ENCODE measurements at regions not wholly inside any gene's neighbourhood (a gene's known extent, or its start where the extent isn't known, plus 50 kb on each side); places are given as distances from the start of the nearest gene placed in this dataset.

GRCh38 chr15:70172566-70173225 is 75.0 kb upstream of the TLE3 start:
- Histone ChIP-seq H3K9me3 (replicated peaks; ENCODE audit: control insufficient read depth, insufficient read depth, low read length) (no peaks in the 10 kb centered on the region), H3K4me3 (no peak overlapping the region), H3K36me3 (ENCODE audit: control insufficient read depth in 2 of 2, insufficient read depth in 2 of 2, low read length in 1 of 2) (no peaks in the 10 kb centered on the region), H3K4me2 (ENCODE audit: control insufficient read depth, insufficient read depth) (no peak overlapping the region), H3K27ac (ENCODE audit: control insufficient read depth, insufficient read depth) (no peak overlapping the region), H4K20me1 (ENCODE audit: control insufficient read depth, insufficient read depth) (no peaks in the 10 kb centered on the region), H3K9ac (ENCODE audit: control insufficient read depth, insufficient read depth, low read length) (no peak overlapping the region), H3K27me3 (replicated peaks in 1 of 2; ENCODE audit: control insufficient read depth in 2 of 2, insufficient read depth in 2 of 2, low read length in 1 of 2) (peaks cover 0 to 2% of the 10 kb centered on the region in 2 experiments; a peak in 2 of 4 replicates), H2AFZ (ENCODE audit: control insufficient read depth, low read depth, low read length) (no peak overlapping the region), H3K4me1 (ENCODE audit: control insufficient read depth, insufficient read depth, low read length) (no peaks in the 10 kb centered on the region), H3K79me2 (ENCODE audit: control insufficient read depth, insufficient read depth, low read length) (no peaks in the 10 kb centered on the region)
- CTCF ChIA-PET = interaction anchor here (0.7 to 1.5 kb wide), 2 partner anchors 9 to 86 kb away, joined by 3 read pairs; no protein-coding TSS in a partner anchor
- SMC1A ChIA-PET (ENCODE audit: uncharacterized antibody, unreplicated experiment) = no interaction called here
- ATAC-seq = no peak
- POLR2A ChIA-PET = no interaction called here
- RAD21 ChIA-PET (ENCODE audit: unreplicated experiment) = no interaction called here
- DNase-seq (ENCODE audit: low read depth, low spot score) = no peak
- FAIRE-seq = no peak
- BruUV-seq (replicated peaks) = no TSS peak
- in situ Hi-C loops (cut with MboI) = no loop called here
- intact Hi-C loops (cut with micrococcal nuclease; ENCODE audit: unreplicated experiment) = no loop called here
- 59% methylated on average over 4 of the region's 4 CpGs for WGBS (ENCODE audit: insufficient coverage, insufficient replicate concordance, low lambda C conversion rate, missing lambda C conversion rate)
- TF ChIP-seq E2F8 (IDR thresholded peaks at IDR 0.05; ENCODE audit: low read depth, partially characterized antibody) = no peak
- no peak for TF ChIP-seq SUPT20H (IDR thresholded peaks at IDR 0.05; ENCODE audit: borderline replicate concordance, control insufficient read depth, low read depth, low read length)
- no peak for TF ChIP-seq ESRRA (IDR thresholded peaks at IDR 0.05; ENCODE audit: low read length)
- TF ChIP-seq NFXL1 (IDR thresholded peaks at IDR 0.05; ENCODE audit: borderline replicate concordance) = no peak
- no peak for TF ChIP-seq CHD2 (IDR thresholded peaks at IDR 0.05; ENCODE audit: borderline replicate concordance, low read depth, low read length)
- TF ChIP-seq WRNIP1 (IDR thresholded peaks at IDR 0.05; ENCODE audit: borderline replicate concordance, low read depth, low read length) = no peak
- TF ChIP-seq RBBP5 (conservative IDR thresholded peaks at IDR 0.05) = no peak
- no peak for TF ChIP-seq SMAD1 (IDR thresholded peaks at IDR 0.05; ENCODE audit: low read depth, partially characterized antibody)
- TF ChIP-seq BCLAF1 (IDR thresholded peaks at IDR 0.05) = no peak
- no peak for TF ChIP-seq USF1 (IDR thresholded peaks at IDR 0.05; ENCODE audit: borderline replicate concordance, extremely low read length, insufficient read depth, low read depth, low read length)
- TF ChIP-seq ZNF622 (IDR thresholded peaks at IDR 0.05) = no peak
- TF ChIP-seq SMC3 (IDR thresholded peaks at IDR 0.05; ENCODE audit: borderline replicate concordance, low read length) = no peak
- no peak for TF ChIP-seq ATF3 (IDR thresholded peaks at IDR 0.05; ENCODE audit: borderline replicate concordance, extremely low read depth, low read depth, low read length)
